ENCODE measurements at regions not wholly inside any gene's neighbourhood (a gene's known extent, or its start where the extent isn't known, plus 50 kb on each side); places are given as distances from the start of the nearest gene placed in this dataset.

- H3K36me3 ChIP-seq (replicated peaks; ENCODE audit: control insufficient read depth, insufficient read depth, low read length), result no peaks in the 10 kb centered on the region
- no peak for DNase-seq
Measured at GRCh38 chr4:43224559-43224958, 332.0 kb downstream of the GRXCR1 start.

GRCh38 chr4:43233321-43233720, 340.8 kb downstream of the GRXCR1 start:
- Histone ChIP-seq H3K36me3 (replicated peaks; ENCODE audit: control insufficient read depth, insufficient read depth, low read length) (no peaks in the 10 kb centered on the region), H3K4me3 (ENCODE audit: insufficient read depth, low read depth, low read length) (no peak overlapping the region), H3K27me3 (ENCODE audit: control insufficient read depth, insufficient read depth, low read length) (no peaks in the 10 kb centered on the region)
- DNase-seq, result no peak

More at GRCh38 chr4:43224559-43224958, 332.0 kb downstream of the GRXCR1 start:
- Histone ChIP-seq H3K27me3 (ENCODE audit: control insufficient read depth, insufficient read depth, low read length) (no peaks in the 10 kb centered on the region), H3K4me3 (ENCODE audit: insufficient read depth, low read depth, low read length) (no peak overlapping the region)

GRCh38 chr4:43234626-43235415, 342.3 kb downstream of the GRXCR1 start:
- DNase-seq, result no peak
- H3K4me3 ChIP-seq (ENCODE audit: insufficient read depth, low read depth, low read length), result no peak overlapping the region
- H3K36me3 ChIP-seq (replicated peaks; ENCODE audit: control insufficient read depth, insufficient read depth, low read length), result no peaks in the 10 kb centered on the region
- no peaks in the 10 kb centered on the region for H3K27me3 ChIP-seq (ENCODE audit: control insufficient read depth, insufficient read depth, low read length)

GRCh38 chr4:43238008-43238407, 345.5 kb downstream of the GRXCR1 start:
- H3K27me3 ChIP-seq (ENCODE audit: control insufficient read depth, insufficient read depth, low read length), result no peaks in the 10 kb centered on the region
- DNase-seq, result no peak
- H3K4me3 ChIP-seq (ENCODE audit: insufficient read depth, low read depth, low read length), result no peak overlapping the region
- H3K36me3 ChIP-seq (replicated peaks; ENCODE audit: control insufficient read depth, insufficient read depth, low read length), result no peaks in the 10 kb centered on the region

GRCh38 chr4:43238585-43238984, 346.1 kb downstream of the GRXCR1 start:
- H3K27me3 ChIP-seq (ENCODE audit: control insufficient read depth, insufficient read depth, low read length), result no peaks in the 10 kb centered on the region
- H3K36me3 ChIP-seq (replicated peaks; ENCODE audit: control insufficient read depth, insufficient read depth, low read length), result no peaks in the 10 kb centered on the region
- no peak for DNase-seq
- no peak overlapping the region for H3K4me3 ChIP-seq (ENCODE audit: insufficient read depth, low read depth, low read length)

GRCh38 chr4:43241104-43241503, 348.6 kb downstream of the GRXCR1 start:
- H3K4me3 ChIP-seq (ENCODE audit: insufficient read depth, low read depth, low read length), result no peak overlapping the region
- H3K36me3 ChIP-seq (replicated peaks; ENCODE audit: control insufficient read depth, insufficient read depth, low read length), result no peaks in the 10 kb centered on the region
- H3K27me3 ChIP-seq (ENCODE audit: control insufficient read depth, insufficient read depth, low read length), result no peaks in the 10 kb centered on the region
- DNase-seq, result no peak

GRCh38 chr4:43242606-43243005, 350.1 kb downstream of the GRXCR1 start:
- Histone ChIP-seq H3K4me3 (ENCODE audit: insufficient read depth, low read depth, low read length) (no peak overlapping the region), H3K36me3 (replicated peaks; ENCODE audit: control insufficient read depth, insufficient read depth, low read length) (no peaks in the 10 kb centered on the region), H3K27me3 (ENCODE audit: control insufficient read depth, insufficient read depth, low read length) (no peaks in the 10 kb centered on the region)
- no peak for DNase-seq

- no peak for DNase-seq
- Histone ChIP-seq H3K27me3 (ENCODE audit: control insufficient read depth, insufficient read depth, low read length) (no peaks in the 10 kb centered on the region), H3K4me3 (ENCODE audit: insufficient read depth, low read depth, low read length) (no peak overlapping the region), H3K36me3 (replicated peaks; ENCODE audit: control insufficient read depth, insufficient read depth, low read length) (no peaks in the 10 kb centered on the region)
Measured at GRCh38 chr4:43243433-43244116, 351.1 kb downstream of the GRXCR1 start.

- no peak overlapping the region for H3K4me3 ChIP-seq (ENCODE audit: insufficient read depth, low read depth, low read length)
- no peaks in the 10 kb centered on the region for H3K27me3 ChIP-seq (ENCODE audit: control insufficient read depth, insufficient read depth, low read length)
- no peaks in the 10 kb centered on the region for H3K36me3 ChIP-seq (replicated peaks; ENCODE audit: control insufficient read depth, insufficient read depth, low read length)
- DNase-seq, result no peak
Measured at GRCh38 chr4:43244688-43245382, 352.3 kb downstream of the GRXCR1 start.

- no peak for DNase-seq
- Histone ChIP-seq H3K36me3 (replicated peaks; ENCODE audit: control insufficient read depth, insufficient read depth, low read length) (no peaks in the 10 kb centered on the region), H3K27me3 (ENCODE audit: control insufficient read depth, insufficient read depth, low read length) (no peaks in the 10 kb centered on the region), H3K4me3 (ENCODE audit: insufficient read depth, low read depth, low read length) (no peak overlapping the region)
Measured at GRCh38 chr4:43251841-43252240, 359.3 kb downstream of the GRXCR1 start.

GRCh38 chr4:43253541-43253940, 361.0 kb downstream of the GRXCR1 start:
- Histone ChIP-seq H3K36me3 (replicated peaks; ENCODE audit: control insufficient read depth, insufficient read depth, low read length) (no peaks in the 10 kb centered on the region), H3K27me3 (ENCODE audit: control insufficient read depth, insufficient read depth, low read length) (no peaks in the 10 kb centered on the region), H3K4me3 (ENCODE audit: insufficient read depth, low read depth, low read length) (no peak overlapping the region)
- no peak for DNase-seq

- DNase-seq, result no peak
- H3K27me3 ChIP-seq (ENCODE audit: control insufficient read depth, insufficient read depth, low read length), result no peaks in the 10 kb centered on the region
- no peak overlapping the region for H3K4me3 ChIP-seq (ENCODE audit: insufficient read depth, low read depth, low read length)
- H3K36me3 ChIP-seq (replicated peaks; ENCODE audit: control insufficient read depth, insufficient read depth, low read length), result no peaks in the 10 kb centered on the region
Measured at GRCh38 chr4:43264730-43265129, 372.2 kb downstream of the GRXCR1 start.

GRCh38 chr4:43271946-43272345, 379.4 kb downstream of the GRXCR1 start:
- DNase-seq, result no peak
- no peak overlapping the region for H3K4me3 ChIP-seq (ENCODE audit: insufficient read depth, low read depth, low read length)
- no peaks in the 10 kb centered on the region for H3K36me3 ChIP-seq (replicated peaks; ENCODE audit: control insufficient read depth, insufficient read depth, low read length)
- H3K27me3 ChIP-seq (ENCODE audit: control insufficient read depth, insufficient read depth, low read length), result no peaks in the 10 kb centered on the region

GRCh38 chr4:43274376-43274775, 381.9 kb downstream of the GRXCR1 start:
- H3K4me3 ChIP-seq (ENCODE audit: insufficient read depth, low read depth, low read length), result no peak overlapping the region
- no peaks in the 10 kb centered on the region for H3K27me3 ChIP-seq (ENCODE audit: control insufficient read depth, insufficient read depth, low read length)
- no peaks in the 10 kb centered on the region for H3K36me3 ChIP-seq (replicated peaks; ENCODE audit: control insufficient read depth, insufficient read depth, low read length)
- DNase-seq, result no peak

GRCh38 chr4:43275779-43276178, 383.3 kb downstream of the GRXCR1 start:
- Histone ChIP-seq H3K27me3 (ENCODE audit: control insufficient read depth, insufficient read depth, low read length) (no peaks in the 10 kb centered on the region), H3K36me3 (replicated peaks; ENCODE audit: control insufficient read depth, insufficient read depth, low read length) (no peaks in the 10 kb centered on the region), H3K4me3 (ENCODE audit: insufficient read depth, low read depth, low read length) (no peak overlapping the region)
- DNase-seq, result no peak

Data from H7 (cell line).